Adrenal gland (tissue), 9 donors: ENCODE measurements at regions not wholly inside any gene's neighbourhood (a gene's known extent, or its start where the extent isn't known, plus 50 kb on each side); places are given as distances from the start of the nearest gene placed in this dataset.

Source experiments
- DNase-seq, 7 donors: peaks; one replicate each; pipeline ENCODE4 v3.0.0-alpha.2; 2019 to 2020
- H3K27ac ChIP-seq, 5 donors: fragments of 200-600 bp; sonication (generic) in 4 of 5; 1 replicate in 3 of 5; 2 replicates in 2 of 5; pipeline versions ENCODE4 v1.5.1 to v1.8.0; 2016 to 2020; ENCODE audit warnings: mild to moderate bottlenecking in 1 of 5
- H3K27me3 ChIP-seq: fragments of 200-600 bp; 2 replicates; pipeline ENCODE4 v1.8.0; 2021
- H3K36me3 ChIP-seq, 2 donors: fragments of 200-600 bp; replicated peaks in 1 of 2; 1 replicate in 1 of 2; 2 replicates in 1 of 2; pipeline versions ENCODE4 v1.5.1 to v1.8.0; 2018 to 2022
- H3K4me1 ChIP-seq, 2 donors: fragments of 200-600 bp; replicated peaks in 1 of 2; 1 replicate in 1 of 2; 2 replicates in 1 of 2; pipeline versions ENCODE4 v1.5.1 to v1.8.0; 2018 to 2021
- H3K4me3 ChIP-seq, 4 donors: fragments of 200-600 bp; sonication (generic) in 3 of 4; one replicate each; pipeline ENCODE4 v1.5.1; 2016 to 2018
- H3K9me3 ChIP-seq, 3 donors: fragments of 200-600 bp; sonication (generic) in 1 of 3; replicated peaks in 1 of 3; 1 replicate in 2 of 3; 2 replicates in 1 of 3; pipeline versions ENCODE4 v1.5.1 to v1.8.0; 2016 to 2021
- POLR2A ChIP-seq, 2 donors: fragments of 450-650 bp; IDR thresholded peaks; one replicate each; pipeline ENCODE4 v1.6.1; 2017; ENCODE audit warnings: antibody characterized with exemption in 2 of 2, mild to moderate bottlenecking in 2 of 2, moderate library complexity in 1 of 2
- WGBS, 4 donors: extraction: QIAGEN DNeasy Blood & Tissue Kit in 2 of 4; methylation state at CpG; one replicate each; pipeline versions ENCODE4 v1.1.5 to v1.1.7; 2013 to 2017; 5-methylcytosine and 5-hydroxymethylcytosine counted together
- intact Hi-C, 2 donors: fragments of 100-400 bp; cut with DNase I; formaldehyde crosslinking; loops; one replicate each; pipeline versions ENCODE4 v1.14.1 to v1.15.0; 2022 to 2023
- TF ChIP-seq, protein P1 (sequence below), 6 experiments: fragments of 450-650 bp in 4 of 6; fragments of 200-600 bp in 2 of 6; sonication (generic) in 1 of 6; IDR thresholded peaks; 1 replicate in 5 of 6; 2 replicates in 1 of 6; pipeline versions ENCODE4 v1.5.1 to v1.8.0; 2016 to 2021; ENCODE audit warnings: antibody characterized with exemption in 6 of 6, mild to moderate bottlenecking in 2 of 6, moderate library complexity in 1 of 6
- donor health status: healthy with polysubstance abuse.
- donor health status: Bipolar disorder and iron deficiency.
- donor health status: DM: yes; HTN: yes; CAD: no.
- donor health status: DM: no; HTN: no; CAD: no.
- donor health status: DM: no; HTN: no; CAD: no.

GRCh38 chr11:131206671-131207070 is 163.7 kb upstream of the NTM start:
- WGBS, 4 donors, result 67 to 83% (median 75%) methylated on average over 3 of the region's 3 CpGs
- H3K4me3 ChIP-seq, result no peak overlapping the region
- H3K27me3 ChIP-seq, result no peaks in the 10 kb centered on the region
- H3K9me3 ChIP-seq, result no peaks in the 10 kb centered on the region
- no peak overlapping the region for H3K27ac ChIP-seq
- TF ChIP-seq POLR2A (IDR thresholded peaks at IDR 0.05), result no peak
- TF ChIP-seq, protein P1, sequence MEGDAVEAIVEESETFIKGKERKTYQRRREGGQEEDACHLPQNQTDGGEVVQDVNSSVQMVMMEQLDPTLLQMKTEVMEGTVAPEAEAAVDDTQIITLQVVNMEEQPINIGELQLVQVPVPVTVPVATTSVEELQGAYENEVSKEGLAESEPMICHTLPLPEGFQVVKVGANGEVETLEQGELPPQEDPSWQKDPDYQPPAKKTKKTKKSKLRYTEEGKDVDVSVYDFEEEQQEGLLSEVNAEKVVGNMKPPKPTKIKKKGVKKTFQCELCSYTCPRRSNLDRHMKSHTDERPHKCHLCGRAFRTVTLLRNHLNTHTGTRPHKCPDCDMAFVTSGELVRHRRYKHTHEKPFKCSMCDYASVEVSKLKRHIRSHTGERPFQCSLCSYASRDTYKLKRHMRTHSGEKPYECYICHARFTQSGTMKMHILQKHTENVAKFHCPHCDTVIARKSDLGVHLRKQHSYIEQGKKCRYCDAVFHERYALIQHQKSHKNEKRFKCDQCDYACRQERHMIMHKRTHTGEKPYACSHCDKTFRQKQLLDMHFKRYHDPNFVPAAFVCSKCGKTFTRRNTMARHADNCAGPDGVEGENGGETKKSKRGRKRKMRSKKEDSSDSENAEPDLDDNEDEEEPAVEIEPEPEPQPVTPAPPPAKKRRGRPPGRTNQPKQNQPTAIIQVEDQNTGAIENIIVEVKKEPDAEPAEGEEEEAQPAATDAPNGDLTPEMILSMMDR (IDR thresholded peaks at IDR 0.05), result no peak
- H3K4me1 ChIP-seq, result no peaks in the 10 kb centered on the region
- intact Hi-C loops, result no loop called here
- DNase-seq, result no peak
- H3K36me3 ChIP-seq, result no peaks in the 10 kb centered on the region

- Histone ChIP-seq H3K4me3 (no peak overlapping the region), H3K27ac (no peak overlapping the region), H3K36me3 (no peaks in the 10 kb centered on the region), H3K9me3 (no peaks in the 10 kb centered on the region), H3K4me1 (no peaks in the 10 kb centered on the region), H3K27me3 (no peaks in the 10 kb centered on the region)
- 84 to 91% (median 85%) methylated on average over 6 of the region's 6 CpGs for WGBS, 4 donors
- DNase-seq, result no peak
- intact Hi-C loops, result no loop called here
- TF ChIP-seq POLR2A (IDR thresholded peaks at IDR 0.05), result no peak
- TF ChIP-seq, protein P1 (IDR thresholded peaks at IDR 0.05), result no peak
Observed at GRCh38 chr11:131207901-131208300, 162.5 kb upstream of the NTM start.

DNA sequence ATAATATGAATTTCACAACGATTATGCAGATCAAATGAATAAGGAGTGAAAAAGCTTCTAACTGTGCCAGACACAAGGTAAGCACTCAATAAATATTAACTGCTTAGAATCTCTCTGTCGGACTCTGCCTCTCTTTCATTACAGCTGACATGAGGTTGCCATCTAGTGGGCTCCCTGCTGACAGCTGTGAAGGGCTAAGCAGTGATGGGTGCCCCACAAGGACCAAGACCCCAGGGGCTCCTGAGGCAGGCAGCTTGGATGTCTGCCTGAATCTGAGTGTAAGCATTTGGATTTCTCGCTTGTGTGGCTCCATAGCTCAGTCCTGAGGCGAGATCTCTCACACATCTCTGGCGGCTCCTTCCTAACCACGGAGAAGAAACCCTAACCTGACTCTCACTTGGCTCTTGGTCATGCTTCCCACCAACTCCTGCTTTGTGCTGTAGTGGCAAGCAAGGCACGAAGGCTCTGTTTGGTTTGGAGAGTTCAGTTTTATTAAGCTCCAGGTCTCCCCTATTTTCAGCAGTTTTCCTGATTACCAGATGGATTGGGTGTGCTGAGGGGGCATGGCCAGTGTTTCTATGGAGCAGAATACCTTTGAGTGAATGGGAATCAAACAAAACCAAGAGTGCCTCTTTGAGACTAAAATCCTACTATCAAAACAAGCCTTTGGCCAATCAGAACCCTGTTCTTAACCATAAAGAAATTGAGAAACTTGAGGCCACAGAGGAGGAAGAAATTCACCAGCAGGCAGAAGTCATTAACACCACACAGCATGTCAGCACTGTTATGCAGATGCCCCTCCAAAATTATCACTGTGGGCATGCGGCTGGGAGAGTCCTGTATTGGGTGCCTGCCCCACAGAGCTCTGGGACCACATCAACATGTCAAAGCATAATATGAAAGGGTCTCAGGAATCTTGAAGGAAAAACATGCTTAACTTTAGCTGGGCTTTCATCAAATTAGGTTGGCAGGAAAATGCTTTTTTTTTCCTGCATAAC is 152.8 kb upstream of the NTM start:
- H3K9me3 ChIP-seq, result no peaks in the 10 kb centered on the region
- 48 to 63% (median 53%) methylated on average over 8 of the region's 8 CpGs for WGBS, 4 donors
- no peaks in the 10 kb centered on the region for H3K36me3 ChIP-seq
- intact Hi-C loops, result no loop called here
- TF ChIP-seq, protein P1 (IDR thresholded peaks at IDR 0.05), result peak in 1 of 6 experiments; percentile 15
- TF ChIP-seq POLR2A (IDR thresholded peaks at IDR 0.05), result no peak
- DNase-seq, result no peak
- no peaks in the 10 kb centered on the region for H3K4me1 ChIP-seq
- no peak overlapping the region for H3K4me3 ChIP-seq
- H3K27ac ChIP-seq, result no peak overlapping the region
- H3K27me3 ChIP-seq, result no peaks in the 10 kb centered on the region

DNA sequence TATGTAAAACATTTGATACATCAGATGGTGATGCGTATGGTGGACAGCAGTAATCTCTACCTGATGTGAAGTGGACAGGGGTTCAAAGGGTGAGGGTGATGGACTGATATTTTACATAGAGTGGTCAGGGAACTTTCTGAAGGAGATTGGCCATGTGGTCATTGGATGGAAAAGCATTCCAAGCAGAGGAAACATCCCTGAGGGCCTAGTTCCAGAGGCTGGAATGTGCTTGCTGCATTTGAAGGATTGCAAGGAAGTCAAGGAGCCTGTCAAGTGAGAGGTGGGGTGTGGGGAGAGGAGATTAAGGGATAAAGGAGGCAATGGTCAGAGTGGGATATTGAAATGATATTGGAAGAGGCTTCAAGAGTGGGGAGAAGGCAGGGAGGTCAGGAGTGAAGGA is 151.9 kb upstream of the NTM start:
- WGBS, 4 donors, result 87 to 92% (median 89%) methylated on average over 1 of the region's 1 CpG
- intact Hi-C loops, result no loop called here
- no peaks in the 10 kb centered on the region for H3K4me1 ChIP-seq
- H3K4me3 ChIP-seq, result no peak overlapping the region
- DNase-seq, result no peak
- TF ChIP-seq, protein P1 (IDR thresholded peaks at IDR 0.05), result no peak
- no peak for TF ChIP-seq POLR2A (IDR thresholded peaks at IDR 0.05)
- H3K27me3 ChIP-seq, result no peaks in the 10 kb centered on the region
- H3K9me3 ChIP-seq, result no peaks in the 10 kb centered on the region
- H3K27ac ChIP-seq, result no peak overlapping the region
- H3K36me3 ChIP-seq, result no peaks in the 10 kb centered on the region
